ENCODE measurements at regions not wholly inside any gene's neighbourhood (a gene's known extent, or its start where the extent isn't known, plus 50 kb on each side); places are given as distances from the start of the nearest gene placed in this dataset.
A peak's percentile ranks its signal among the peaks of the same experiment; 100 is the strongest.
"Not testable (repeated sequence)": the region's sequence is repeated elsewhere in the genome, so short reads cannot be mapped to it uniquely, and the experiment has no call there.

DNA sequence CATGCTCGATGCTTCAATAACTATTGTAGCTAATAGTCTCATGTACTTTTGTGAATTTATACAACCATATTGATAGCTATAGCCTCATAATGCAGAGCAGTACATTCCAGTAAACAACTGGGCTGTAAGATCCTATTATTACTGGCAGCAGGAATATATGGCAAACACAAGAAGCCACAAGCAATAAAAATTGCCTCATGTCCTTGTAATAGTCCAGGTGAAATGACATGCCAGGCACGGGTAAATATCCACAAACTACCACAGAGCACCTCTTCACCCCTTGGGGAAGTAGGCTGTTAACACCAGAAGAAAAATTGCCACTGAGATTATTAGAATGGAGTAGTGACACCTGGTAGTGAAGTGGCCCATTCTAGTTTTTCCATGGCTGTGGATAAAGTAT, 158.3 kb downstream of the MTX2 start:
- no peak for DNase-seq

DNA sequence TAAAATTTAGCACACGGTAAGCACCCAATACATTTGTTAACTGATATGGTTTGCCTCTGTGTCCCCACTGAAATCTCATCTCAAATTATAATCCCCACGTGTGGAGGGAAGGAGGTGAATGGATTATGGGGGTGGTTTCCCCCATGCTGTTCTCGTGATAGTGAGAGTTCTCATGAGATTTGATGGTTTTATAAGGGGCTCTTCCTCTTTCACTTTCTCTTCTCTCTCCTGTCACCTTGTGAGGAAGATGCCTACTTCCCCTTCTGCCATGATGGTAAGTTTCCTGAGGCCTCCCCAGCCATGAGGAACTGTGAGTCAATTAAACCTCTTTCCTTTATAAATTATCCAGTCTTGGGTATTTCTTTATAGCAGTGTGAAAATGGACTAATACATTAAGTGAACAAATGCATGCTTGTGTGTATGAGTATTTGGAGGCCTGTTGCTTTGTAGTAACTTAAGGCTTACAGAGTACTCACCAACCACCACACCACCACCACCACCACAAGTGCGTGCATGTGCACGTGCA, 159.8 kb downstream of the MTX2 start:
- not testable (repeated sequence) for DNase-seq

DNA sequence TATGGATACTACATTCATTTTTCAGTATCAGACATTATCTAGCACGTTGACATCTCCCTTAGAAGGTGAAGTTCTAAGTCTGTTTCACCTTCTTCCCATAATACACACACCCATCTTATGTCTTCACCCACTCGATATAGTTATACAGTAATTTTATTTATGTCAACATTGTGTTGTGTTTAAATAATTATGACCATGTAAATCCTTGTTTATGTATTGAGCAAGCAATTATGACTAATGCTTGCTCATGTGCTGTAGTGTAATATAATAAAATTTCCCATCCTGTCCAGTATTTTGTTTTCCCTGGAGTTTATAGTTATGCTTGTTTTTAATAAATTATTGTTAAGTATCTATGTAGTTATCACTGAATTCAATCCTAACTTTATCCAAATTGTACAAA, 163.2 kb downstream of the MTX2 start:
- no peak for DNase-seq

DNA sequence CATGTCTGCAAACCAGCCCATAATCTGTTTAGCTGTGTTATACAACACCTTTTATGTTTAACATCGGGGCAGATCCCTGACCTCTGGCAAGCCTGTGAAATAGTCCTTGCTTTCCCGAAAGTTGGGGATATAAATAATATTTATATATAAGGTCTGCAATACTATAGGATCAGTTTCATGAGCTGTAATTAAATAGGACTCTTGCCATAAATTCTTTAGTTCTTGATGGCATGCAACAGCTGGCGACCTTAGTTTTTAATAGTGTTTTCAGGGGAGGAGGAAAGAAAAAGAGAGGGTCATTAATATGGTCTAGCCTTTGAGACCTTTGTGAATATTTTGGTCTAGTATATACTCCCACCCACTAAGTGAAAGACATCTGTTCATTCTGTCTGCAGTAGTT, 166.5 kb downstream of the MTX2 start:
- DNase-seq: no peak

DNA sequence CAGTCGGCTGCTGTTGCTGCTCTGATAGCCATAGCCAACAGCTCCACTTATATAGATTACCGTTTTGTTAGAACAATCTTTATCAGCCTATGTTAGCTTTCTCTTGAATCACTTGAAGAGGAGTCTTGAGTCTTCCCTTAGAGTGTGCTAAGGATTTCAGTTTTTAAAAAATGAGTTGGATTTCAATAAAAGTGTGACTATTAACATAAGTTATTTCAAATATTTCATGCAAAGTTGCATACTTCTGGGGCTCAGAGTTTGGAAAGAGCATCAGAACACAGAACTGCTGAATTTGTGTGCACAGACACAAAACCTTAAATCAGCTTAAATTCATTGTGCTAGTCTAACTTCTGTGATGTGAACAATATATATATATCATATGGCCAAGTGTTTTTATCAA, 174.7 kb downstream of the MTX2 start:
- no peak for DNase-seq

DNA sequence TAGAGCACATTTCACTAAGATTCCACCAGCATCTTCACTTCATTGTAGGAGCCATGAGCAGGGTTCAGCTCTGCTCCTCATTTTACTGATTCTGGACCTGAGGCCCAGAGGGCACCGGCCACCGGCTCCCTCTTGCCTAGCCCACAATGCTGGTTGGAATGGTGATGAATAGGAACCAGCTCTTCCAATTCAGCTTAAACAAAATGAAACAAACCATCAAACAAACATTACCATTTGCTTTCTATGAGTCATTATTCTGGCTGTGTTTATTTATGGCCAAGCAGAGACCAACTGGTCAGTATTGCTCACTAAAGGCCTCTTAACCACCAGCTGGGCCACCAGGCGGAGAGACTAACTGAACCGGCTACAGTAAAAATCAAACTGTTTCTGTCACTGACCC, 176.7 kb downstream of the MTX2 start:
- no peak for DNase-seq

DNA sequence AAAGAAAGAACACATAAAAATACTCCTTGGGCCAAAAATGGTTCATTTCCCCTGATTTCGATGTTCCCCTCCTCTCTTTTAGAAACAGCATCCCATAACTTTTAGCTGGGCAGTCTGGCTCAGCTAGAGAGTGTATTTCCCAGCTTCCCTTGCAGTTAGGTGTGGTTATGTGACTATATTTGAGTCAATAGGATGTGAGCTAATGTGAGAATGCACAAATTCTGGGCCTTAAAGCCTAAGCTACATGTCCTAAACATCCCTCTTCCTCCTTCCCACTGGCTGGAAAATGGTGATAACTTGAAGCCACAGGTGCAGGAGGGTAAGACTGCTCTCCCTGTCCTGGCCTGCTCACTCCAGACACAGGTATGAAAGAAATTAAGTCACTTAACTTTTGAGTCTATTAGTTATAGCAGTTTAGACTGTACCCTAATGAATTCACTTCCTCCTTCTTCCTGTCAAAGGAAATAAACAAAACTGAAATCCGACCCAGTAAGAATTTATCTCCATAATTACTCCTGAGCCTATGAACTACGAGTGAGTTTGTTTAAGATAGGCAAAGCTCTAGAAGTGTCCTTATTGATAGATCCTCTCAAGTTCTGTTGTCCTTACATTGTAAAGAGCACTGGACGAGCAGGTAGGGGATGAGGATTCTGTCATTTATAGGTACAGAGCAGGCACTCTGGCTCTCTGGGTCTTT, 177.6 kb downstream of the MTX2 start:
- DNase-seq: no peak

DNA sequence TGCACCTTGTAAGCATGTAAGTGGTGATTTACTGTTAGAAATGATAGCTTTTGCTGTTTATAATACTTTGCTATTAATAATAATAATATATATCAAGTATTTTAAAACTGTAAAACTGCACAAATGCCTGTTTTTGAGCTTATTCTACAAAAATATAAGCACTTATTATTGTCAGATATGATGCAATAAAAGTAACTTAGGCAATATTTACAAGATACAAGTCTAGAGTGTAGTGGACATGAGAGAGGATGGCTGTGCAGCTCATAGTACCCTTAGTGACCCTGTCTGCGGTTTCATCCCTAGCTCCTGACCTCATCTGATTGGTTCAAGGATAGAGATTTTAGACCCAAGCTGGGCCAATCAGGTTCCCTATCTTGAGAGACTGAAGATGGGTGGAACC, 178.4 kb downstream of the MTX2 start:
- DNase-seq: no peak

DNA sequence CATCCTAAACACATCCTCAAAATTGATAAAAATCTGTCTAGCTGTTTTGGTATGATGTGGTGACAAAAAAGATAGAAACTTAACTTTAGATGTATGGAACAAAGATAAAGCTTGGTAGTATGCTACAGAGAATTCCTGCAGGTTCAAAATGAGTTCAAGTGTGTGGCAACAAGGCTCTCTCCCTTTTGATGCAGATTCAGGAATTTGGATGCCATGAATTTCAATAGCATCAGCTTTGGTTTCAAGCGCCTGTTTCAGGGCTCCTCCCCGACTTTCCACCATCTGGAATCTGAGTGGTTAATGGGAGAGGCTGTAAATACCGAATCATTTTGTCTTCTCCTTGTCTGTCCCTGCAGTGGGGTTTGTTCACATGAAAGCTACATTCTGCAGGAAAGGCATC, 180.6 kb downstream of the MTX2 start:
- no peak for DNase-seq

DNA sequence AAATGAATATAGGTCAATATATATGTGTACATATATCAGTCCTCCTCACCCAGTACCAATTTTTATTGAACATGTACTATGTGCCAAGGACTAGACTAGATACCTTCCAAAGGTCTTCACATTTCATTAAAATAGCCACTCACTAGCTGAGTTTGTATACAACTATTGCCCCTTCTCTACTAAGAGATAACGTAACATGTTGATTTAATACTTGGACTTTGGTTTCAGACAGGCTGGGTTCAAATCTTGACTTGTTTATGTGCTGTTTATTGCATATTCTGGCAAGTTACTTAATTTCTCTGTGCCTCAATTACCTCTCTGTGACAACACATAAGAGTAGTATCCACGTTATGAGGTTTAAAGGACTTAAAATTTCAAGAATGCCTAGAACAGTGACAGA, 184.5 kb downstream of the MTX2 start:
- DNase-seq: no peak

DNA sequence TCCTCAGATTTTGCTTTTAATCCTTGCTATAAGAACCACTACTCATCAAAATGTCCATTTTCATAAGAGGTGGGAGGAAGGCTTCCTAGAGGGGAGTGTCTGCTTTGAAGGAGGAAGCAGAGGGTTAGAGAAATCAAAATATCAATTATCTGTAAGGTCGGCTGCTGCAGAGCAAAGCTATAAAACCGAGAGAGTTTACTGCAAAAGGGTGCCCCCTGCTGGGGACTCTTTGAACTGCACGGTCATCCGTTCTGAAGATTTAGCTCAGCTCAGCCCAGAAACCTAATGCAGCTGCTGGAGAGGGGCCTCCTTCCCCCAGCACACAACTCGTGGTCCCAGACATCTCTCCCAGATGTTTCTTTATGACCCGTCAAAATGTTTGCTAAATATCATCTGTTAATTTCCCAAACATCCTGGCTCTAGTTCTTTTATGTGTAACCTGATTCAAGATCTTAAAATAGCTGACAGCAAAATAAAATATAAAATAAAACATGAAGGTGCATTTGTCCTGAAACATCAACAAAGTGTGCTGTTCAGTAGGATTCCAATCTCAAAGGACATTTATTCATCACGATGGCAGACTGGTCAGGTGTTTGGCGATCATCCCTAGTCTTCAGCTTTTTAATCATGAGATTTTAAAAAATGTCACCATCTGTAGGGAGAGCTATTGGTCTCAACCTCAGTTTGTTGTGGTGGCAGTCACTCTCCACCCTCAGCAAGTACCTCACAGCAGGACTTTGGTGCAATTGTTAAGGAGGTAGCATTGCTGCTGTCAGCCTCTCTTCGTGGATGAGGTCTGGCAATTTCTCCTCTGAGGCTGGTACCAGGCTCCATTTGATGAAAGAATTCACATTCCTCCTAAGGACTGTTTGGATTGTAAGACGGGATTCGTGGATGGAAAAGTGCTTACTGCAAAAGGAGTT, 185.9 kb downstream of the MTX2 start:
- DNase-seq: peak; percentile 45 to 80 (median 54)

DNA sequence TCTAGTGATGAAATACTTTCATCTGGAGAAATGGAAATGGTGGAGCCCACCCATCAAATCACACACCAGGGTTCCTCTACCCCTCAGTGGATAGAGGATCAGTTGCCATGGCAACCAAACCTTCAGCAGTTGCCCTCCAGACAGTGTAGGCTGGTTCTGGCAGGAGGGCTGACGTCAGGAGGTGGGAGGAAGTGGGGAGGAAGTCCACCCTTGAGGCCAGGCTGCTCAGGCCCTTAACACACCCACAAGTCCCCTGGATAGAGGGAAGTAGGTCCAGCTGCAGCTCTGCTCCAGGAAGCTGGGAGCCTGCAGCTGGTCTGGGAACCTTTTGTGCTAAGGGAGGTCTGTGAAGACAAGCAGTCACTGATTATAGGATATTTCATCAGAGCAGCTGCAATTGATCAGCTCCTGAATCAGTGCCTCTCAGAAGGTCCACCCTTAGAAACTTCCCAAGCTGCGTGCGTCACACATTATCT, 186.6 kb downstream of the MTX2 start:
- DNase-seq: no peak

DNA sequence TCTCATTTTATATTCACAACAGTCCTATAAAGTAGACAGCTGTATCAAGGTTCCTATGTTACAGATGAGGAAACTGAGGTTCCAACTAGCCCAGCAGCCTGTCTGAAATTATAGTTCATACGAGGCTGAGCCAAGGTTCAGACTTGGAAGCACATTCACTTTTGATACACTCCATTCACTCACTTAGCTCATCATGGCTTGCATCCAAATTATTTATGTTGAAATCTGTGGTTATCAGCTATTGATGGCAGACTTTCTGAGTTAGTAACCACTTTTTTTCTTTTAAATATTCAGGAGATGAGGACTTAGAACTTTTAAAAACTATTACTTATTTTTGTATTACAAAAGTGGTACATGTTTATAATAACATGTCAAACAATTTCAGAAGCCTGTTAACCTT, 188.2 kb downstream of the MTX2 start:
- no peak for DNase-seq

DNA sequence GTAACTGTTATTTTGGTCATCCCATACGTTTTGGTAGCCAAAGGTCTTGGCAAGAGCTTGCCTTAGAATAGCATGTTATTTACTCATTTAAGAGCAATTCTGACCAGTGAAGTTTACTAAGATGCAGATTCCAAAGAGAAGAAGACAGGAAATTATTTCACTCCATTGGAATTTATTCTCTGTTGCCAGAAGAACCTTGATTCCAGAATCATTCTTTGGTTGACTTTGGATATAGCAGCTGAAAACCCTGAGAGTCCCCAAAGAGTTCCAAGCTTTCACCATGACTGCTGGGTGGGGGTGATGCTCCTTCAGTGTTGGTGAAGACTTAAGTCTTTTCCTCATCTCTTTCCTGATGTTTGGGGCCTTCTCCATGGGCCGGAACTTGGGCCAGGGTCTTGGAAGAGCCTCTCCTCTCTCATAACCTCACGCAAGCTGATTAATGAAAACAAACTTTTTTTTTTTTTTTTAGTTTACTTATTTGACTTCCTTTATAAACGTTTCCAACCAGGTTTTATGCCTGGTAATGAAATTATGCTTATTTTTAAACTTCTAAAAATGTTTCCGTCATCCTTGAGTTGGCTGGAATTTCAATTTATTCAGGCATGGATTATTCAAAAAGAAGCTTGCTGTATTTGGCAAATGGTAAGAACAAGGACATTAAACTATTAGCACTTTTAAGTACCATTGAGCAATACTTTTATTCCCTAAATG, 192.0 kb downstream of the MTX2 start:
- DNase-seq: no peak

DNA sequence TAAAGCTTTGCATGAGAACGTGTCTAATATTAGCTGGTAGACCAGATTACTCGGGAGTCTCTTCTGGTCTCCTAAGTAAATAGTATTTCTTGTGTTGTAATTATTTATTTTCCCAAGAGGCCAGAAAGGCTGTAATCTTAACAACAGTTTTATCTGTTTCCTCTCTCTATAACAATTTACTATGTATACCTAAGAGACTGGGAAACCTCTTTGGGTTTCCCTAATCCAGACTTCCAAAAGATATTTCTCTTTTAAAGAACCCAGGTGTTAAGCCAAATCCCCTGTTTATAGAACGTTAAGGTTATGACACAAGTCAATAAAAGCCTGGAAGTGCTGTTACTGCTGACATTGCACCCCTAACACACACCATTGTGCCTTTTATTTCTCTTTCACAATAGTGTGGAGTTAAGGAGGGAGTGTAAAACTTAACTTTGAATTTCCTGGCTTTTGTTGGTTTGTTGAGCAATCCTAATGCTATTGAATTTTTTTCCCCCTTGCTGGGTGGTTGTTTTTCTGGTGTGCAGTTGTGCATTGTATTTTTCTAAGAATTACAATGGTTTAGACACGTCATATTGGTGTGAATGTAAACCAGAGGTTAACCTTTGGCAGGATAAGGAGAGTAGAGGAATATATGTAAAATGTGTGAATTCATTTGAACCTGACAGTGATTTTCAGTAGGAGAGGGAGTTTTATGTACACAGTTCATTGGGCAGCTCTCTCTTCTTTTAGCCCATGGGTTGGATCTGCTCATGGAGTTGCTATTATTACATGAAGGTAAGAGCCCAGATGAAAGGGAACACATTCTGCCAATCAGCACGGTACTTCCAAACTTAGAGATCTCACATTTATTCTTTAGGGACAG, 192.8 kb downstream of the MTX2 start:
- DNase-seq: no peak

DNA sequence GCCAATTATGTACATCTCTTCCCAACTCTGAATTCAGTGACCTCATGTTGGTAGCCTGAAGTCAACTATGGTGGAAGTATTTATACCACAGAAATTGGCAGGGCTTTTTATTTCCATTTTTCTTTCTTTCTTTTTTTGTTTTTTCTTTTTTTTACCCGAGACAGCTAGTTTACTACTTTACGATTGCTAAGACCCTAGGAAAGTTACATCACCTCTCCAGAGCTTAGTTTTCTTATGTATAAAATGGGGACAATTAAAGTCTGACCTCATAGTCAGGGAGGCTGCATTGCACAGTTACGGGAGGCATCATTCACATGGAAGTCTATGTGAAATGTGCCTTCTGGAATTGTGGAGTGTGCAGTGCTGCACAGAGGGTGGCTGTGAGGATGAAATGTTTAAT, 194.3 kb downstream of the MTX2 start:
- DNase-seq: no peak

DNA sequence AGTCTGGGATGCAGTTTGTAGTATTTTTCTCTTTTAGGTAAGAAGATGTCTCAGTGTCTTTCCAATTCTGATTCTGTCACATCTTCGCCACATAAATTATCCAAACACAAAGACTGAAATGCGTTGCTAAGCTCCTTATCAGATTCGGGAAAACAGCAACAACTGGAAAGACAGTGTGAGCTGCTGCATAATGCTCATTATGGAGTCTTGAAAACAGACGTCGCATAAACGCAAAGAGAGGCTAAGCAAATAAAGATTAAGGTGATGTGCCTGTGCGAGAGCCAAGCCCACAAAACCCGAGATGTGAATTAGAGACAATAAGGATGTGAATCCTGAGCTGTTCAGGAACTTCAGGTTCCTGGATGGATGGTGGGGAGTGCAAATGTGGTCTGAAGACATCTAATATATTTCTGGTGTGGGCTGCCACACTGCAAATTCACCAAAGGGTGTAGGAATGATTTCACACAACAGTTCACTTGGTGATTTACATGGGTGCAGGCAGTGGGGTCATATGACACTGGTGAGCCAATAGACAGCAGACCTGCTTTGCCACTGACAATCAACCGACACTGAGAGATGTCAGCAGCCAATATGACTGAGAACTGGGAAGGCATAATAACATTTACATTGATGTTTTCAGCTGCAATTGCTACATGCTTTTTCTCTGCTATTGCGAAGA, 195.8 kb downstream of the MTX2 start:
- DNase-seq: no peak

DNA sequence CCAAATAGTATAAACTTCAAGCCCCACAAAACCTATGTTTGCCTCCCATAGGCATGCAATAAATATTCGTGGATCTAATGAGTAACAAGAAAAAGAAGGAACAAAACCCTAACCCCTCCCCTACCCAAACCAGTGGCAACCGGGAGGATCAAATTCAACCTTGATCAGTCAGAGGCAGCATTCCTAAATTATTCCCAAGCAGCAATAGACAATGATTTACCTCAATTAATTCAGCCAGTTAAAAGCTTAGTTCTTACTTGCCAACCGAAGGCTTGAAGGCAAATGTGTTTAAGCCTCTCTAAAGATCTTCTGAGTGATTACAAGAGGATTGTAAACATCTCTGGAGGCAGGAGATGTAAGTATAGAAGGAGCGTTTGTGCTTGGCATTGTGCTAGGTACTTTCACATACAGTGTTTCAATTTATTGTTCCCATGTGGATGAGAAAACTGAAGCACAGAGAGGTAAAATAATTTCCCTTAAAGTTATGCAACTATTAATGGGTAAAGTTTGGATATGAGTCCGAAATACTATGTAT, 197.7 kb downstream of the MTX2 start:
- DNase-seq: no peak

DNA sequence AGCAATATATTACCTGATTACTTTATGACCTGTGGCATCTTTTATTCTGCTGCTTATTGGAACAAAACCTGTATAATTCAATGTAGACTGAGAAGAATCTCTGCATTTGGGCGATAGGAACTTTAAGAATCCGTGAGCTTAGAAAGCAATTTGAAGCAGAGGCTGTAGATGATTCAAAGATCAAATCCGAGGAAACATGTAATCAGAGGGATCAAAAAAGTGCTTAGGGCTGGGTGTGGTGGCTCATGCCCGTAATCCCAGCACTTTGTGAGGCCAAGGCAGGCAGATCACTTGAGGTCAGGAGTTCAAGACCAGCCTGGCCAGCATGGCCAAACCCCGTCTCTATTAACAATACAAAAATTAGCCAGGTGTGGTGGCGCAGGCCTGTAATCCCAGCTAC, 198.4 kb downstream of the MTX2 start:
- DNase-seq: no peak

DNA sequence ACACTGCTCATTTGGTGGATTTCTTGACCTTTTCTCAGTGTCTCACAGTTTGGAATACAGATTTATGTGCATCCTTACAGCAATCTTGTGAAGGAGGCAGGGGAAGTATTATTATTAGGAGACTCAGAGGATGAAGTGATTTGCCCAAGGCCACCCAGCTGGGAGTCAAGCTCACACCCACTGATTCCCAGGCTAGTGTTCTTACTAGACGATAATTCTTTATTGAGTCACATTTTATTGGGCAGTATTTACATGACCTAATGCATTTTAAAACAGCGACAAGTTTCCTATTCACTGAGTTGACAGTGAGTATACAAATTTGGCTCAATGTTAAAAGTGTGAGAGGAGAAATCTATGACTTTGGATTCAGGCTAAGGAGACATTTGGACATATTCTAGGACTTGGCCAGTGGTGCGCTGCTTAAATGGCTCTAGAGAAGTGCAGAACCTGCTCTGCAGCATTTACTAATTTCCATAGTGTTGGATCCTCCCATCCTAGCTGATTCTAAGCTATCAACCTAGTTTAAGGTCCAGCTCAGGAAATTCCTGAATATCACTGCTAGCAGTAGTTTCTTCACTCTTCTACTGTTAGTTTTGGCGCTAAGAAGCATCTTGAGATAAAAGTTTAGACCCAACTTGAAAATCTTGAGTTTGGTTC, 199.3 kb downstream of the MTX2 start:
- DNase-seq: no peak

DNA sequence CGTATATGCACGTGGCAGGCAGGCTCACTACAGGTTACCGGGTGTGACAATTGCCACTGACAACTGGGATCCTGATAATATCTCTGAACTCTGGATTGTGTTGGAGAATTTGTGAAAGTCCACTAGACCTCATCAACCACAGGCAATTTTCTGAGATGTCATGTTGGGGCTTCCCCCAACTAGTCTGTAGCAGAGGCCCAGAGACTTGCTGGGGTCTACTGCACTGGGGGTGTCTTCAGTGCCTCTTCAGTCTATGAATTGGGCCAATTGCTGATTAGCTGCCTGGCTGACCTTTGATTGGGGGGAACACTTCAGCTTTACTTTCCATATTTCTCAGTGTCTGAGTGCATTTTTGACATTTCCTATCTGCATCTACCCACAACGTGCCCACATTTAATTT, 201.5 kb downstream of the MTX2 start:
- DNase-seq: no peak

Data from activated CD4-positive, CD25-positive, alpha-beta regulatory T cell (primary cell).